Mesenteric fat pad (tissue), 1 donor: ENCODE measurements at regions not wholly inside any gene's neighbourhood (a gene's known extent, or its start where the extent isn't known, plus 50 kb on each side); places are given as distances from the start of the nearest gene placed in this dataset.
"Not testable (repeated sequence)": the region's sequence is repeated elsewhere in the genome, so short reads cannot be mapped to it uniquely, and the experiment has no call there.

Experiments used
- DNase-seq: peaks from one replicate; pipeline ENCODE4 v3.0.0-alpha.2; 2020; ENCODE audit warnings: low spot score
- donor health status: DM: yes; HTN: yes; CAD: no.

DNA sequence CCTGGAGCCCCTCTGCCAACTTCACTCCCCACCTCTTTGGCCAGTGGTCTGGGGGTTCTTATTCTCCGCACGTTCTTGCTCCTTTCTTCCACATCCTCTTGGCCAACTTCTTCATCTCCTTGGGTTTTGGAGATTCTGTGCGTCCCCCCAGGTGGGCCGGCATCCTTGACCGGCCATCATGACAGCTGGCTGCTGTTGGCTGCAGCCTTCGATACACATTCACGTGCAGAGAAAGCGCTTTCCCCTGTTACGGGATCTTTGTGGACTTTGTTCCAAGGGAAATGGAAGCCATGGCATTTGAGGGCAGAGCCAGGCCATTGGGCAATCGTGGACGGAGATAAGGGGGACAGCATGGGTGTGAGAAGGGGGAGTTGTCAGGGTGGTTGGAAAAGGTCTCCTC, 241.1 kb upstream of the HDAC4 start:
- DNase-seq = not testable (repeated sequence)

DNA sequence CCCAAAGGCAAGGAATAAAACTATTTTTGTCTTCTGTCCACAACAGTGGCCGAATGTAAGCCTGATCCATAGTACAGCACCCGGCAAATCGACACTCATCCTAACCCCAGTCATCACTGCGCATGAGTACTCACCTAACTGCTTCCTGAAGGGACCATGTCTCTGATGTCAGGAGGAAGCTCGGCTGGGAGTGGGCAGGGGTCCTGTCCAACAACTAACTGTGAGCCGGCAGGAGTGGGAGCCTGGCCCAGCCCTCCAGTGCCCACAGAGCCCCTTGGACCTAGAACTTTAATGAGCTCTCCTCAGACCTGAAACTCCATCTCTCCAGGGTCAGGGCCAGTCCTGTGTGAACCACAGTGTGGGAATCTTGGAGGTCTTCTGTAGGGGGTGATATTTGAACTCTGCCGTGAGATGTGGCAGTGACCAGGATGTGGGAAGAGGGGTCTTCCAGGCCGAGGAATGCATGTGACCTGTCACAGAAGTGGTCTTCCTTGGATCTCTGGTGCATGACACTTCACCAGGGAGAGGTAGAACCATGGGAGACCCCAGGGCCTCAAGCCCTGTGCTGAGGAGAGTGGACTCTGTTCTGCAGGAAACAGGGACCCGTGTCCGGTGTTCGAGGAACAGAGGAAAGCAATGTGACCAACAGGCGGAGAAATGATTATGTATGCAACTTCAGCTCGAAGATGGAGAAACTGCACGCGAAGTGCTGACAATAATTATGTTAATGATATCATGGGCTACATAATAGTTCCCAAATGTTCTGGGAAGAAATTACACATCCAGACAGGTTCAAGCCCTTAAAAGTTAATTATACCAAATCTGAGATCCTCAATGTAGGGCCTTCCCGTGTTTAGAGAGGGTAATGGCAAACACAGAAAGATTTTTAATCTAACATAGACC, 240.1 kb upstream of the HDAC4 start:
- no peak for DNase-seq

DNA sequence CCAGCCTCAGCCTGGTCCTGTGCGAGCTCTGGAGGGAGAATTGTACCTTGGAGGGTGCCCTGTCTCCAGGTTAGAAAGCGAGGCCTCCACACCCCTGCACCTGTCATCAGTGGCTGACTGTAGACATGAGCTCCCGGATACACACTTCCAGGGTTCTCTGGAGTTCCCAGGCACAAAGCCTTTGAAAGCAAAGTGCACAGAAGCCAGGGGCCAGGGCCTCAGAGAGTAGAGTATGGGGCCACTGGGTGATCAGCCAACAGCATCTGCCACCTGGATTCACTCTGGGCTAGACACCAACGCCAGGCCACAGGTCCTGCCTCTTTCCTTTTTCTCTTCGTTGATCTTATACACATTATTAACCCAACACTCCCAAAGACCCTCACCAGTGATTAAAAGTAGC, 239.4 kb upstream of the HDAC4 start:
- no peak for DNase-seq

DNA sequence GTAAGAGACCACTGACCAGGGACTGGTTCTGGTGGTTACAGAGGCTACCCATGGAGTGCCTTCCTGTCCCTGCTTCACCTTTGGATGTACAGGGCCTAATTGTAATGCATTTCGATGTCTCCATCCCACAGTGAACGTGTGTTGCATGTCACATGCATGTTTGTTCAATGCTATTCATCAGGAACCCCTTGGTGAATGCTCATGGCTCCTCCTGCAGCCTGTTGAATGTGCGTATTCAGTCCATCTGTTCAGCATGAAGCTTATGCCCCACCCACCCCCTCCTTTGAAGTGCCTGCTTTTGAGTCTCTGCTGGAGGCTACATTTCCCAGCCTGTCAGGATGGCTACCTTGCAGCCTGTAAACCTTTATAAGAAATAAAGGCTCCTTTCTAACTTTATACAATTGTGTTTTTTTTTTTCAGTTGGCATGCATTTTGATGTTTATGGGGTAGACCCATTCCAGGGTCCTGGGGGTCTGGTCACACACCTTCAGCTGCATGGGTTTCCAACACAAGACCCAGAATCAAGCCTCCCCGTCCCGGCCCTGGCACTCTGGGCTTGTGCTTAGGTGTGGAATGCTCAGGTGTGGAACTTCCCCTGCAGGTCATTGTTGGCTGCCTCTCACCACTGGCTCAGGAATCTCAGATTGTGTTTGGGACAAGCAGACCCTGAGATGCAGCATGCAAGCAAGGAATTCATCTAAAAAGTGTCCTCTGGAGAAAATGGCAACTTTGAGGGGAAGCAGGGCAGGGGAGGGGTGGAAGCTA, 238.8 kb upstream of the HDAC4 start:
- no peak for DNase-seq

DNA sequence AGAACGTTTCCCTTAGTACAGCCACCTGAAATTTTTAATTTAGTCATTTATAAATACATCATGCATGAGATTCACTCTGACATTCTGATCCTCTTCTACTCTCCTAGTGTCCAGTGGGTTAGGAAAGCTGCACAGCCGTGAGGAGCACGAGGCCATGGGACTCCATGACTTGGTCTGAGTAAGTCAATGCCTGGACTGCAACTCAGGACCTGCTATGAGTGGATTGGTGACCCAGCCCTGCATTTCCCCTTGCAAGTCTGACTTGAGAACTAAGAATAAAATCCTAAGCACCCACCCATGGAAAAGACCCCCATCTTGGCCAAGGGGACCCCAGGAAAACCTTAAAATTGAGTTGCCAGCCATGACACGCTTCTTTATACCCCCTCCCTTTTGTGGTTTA, 237.6 kb upstream of the HDAC4 start:
- DNase-seq = peak; percentile 60

DNA sequence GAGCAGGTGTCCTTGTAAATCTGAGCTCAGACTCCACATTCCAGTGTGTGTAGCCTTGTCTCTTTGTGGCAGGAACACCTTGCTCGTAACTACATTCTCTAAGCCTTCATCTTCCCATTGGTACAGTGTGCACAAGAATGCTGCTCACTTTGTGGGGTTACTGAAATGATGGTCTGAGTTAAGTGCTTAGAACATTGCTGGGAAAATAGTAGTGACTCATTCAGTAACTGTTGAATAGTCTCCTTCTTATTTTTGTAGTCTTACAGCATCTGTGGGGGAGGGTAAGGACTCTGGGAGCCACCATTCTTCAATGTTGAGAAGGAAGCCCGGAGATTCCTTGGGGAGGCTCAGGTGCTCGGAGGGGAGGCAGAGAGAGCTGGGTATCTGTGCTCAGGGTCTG, 236.0 kb upstream of the HDAC4 start:
- no peak for DNase-seq

DNA sequence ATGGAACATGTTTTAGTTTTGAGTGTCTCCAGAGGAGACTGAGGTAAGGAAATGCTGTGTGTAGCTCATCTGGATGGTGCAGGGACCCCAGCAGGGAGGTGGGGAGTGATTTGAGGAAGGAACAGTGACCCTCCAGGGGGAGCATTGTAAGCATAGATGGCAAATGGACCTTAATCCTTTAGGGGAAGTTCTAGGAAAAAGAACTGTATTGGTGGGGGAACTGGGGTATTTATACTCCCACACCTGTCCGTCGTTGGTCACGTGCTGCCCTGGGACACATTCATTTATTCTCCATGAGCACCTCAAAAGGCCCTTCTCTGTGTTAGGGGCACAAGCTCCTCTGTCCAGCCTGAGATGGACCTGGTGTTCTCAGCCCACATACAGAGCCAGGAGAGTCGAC, 233.9 kb upstream of the HDAC4 start:
- no peak for DNase-seq

DNA sequence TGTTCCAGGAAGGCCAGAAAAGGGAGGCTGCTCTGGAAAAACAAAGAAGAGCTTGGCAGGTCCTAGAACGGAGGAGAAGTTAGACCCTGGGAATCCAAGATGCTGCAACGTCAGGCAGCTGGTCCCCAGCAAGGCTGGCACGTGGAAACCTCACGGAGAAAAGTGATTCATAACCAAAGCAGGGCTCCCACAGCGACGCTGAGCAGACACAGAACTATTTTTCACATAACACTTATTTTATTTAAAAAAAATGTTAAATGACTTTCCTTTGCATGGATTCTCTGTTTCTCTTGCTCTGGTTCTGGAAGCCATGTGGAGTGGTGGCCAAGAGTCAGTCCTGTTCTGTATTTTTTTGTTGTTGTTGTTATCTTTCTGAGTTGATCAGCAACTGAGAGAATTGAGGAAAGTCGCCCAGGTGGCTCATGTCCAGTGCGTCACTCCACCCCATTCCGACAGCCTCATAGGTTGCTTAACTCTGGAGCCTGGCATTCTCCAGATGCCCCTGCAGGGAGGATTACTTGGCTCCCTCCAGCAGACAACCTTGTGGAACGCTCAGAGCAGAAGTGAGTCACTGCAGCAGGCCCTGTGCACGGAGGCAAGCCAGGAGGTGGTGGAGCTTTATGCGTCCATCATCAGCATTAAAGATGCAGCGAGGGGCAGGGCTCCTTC, 229.9 kb upstream of the HDAC4 start:
- no peak for DNase-seq

DNA sequence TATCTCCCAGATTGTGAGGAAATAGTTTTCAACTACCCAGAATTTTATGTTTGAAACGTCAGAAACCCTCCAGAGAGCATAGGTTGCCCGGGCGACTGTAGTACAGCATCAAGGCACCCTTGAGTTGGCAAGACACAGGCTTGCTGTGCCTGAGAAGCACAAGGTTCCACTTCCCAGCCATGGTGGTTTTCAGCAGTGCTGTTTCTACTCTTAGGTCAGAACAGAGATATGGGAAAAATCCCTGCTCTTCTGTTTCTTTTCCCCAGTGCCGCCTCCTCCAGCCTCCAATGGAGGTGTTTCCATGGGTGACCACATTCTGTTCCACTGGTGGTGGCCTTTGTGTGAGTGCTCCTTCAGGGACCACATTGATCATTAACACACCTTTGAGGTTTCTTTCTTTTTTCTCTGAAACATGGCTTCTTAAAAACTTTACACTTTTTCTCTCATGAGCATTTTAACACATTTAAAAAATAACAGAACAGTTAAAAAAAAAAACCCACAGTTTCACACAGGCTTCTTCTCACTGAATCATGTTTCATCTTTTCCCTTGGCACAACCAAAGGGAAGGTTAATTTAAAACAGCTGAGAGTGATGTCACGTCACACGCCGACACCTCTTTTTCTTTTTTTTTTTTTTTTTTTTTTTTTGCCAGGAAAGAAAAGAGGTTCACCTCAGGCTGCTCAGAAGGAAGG, 229.3 kb upstream of the HDAC4 start:
- no peak for DNase-seq

DNA sequence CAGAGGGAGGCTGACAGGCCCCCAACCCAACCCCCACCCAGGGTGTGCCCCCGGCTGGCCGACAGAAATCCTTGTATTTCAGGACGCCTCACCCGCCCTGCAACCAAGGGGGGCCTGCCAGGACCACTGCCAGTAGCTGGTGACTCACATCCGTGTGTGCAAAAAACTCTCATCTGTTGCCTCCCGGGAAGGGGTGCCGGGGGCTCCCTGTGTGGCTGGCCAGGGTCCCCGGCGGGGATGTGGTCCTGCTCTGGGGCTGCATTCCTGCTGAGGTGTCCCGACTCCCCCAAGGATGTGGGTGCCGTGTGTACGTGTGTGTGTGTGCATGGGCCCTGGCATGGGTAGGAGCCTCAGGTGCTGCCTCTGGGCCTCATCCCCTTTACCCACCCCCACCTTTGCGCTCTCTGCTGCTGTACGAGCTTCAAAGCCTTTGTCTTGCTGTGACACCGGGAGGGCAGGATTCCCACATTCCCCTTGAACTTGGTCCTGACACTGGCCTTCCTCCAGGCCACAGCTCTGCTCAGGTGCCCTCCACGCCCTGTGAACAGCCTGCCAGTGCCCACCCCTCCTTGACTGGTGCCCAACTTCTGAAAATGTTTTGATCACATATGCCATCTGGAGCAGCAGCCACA, 226.3 kb upstream of the HDAC4 start:
- DNase-seq = no peak

DNA sequence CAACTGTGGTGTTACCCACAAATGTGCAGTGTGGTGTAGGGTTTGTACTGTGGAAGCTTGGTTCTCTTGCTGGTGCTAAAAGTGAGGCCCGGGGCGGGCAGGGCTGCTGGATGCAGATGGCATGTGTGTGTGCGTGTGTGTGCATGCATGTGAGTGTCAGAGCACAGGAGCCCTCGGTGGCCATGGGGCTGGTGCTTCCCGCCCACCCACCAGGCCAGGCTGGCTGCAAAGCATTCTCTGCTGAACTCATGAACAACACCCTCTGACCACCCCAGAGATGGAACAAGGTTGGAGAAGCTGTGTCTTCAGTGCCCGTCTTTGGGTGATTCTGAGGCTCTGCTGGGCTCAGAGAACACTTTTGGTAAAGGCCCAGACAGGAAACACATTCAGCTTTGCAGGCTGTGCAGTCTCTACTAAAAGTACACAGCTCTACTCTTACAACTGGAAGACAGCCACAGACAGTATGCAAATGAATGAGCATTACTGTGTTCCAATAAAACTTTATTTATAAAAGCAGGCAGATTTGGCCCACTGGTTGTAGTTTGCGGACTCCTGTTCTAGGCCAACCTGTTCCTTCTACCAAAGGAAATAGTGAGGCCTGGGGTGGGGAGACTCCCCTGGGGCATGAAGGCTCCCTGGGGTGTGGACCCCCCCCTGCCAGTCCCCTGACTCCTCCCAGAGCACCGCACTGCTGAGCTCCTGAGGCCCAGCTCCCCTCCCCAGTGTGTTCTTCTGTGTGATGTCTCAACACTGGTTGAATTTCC, 225.3 kb upstream of the HDAC4 start:
- peak; percentile 51 for DNase-seq

DNA sequence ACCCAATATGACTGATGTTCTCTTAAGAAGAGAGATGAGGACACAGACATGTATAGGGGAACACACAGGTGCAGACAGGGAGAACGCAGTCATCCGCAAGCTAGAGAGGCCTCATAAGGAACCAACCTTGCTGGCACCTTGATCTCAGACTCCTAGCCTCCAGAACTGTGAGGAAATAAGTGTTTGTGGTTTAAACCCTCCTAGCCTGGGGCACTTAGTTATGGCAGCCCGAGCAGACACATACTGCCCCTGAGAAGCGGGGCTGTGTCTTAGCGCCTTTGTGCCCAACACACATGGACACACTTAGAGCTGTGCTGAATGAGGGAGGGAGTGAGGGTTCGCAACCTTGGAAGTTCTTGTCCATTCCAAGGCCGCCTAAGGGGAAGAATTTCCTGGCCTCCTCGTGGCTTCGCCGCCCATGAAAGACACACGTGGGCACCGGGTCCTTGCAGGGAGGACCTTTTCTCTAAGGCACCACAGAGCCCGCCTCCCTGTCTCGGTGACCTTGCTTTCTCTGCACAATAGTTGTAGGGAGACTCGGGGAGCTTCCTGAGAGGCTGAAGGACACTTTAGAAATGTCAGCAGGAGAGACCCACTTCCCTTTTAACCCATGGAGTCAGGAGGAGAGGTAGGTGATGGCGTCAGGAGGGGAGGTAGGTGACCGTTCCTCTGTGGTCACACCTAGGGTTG, 224.5 kb upstream of the HDAC4 start:
- DNase-seq = peak; percentile 68

DNA sequence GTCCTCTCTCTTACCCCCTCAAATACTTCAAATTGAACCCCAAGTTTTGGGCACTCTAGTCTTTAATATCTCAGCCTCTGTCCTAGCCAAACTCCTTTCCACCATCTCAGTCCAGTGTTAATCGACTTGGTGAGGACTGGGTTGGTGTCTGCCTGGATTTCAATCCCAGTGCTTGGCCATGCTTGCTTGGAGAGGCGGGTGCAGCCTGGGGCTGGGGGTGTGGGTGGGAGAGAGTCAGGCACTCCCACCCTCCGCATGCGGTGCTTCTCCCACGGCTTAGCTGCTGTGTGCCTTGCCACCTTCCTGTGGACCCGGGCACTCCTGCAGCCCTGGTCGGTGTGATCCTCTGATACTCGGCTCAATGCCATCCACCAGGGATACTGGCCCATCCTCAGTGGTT, 220.8 kb upstream of the HDAC4 start:
- DNase-seq = no peak

DNA sequence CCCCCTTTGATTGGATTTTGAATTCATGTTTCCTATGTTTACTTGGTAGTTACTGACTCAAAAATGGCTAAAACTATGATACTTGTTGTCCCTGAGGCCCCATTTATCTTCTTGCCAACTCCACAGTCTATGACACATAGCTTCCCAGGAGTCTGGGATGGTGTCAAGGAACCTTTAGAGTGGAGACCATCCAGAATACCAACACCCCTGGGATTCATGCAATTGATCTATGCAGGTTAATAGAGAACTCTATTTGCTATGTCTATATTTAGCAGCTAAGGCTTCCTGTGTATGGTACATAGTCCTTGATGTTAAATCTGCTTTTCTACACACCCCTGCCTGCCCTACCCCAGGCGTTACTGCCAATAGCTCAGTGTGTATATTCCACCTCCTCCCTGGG, 218.5 kb upstream of the HDAC4 start:
- no peak for DNase-seq

DNA sequence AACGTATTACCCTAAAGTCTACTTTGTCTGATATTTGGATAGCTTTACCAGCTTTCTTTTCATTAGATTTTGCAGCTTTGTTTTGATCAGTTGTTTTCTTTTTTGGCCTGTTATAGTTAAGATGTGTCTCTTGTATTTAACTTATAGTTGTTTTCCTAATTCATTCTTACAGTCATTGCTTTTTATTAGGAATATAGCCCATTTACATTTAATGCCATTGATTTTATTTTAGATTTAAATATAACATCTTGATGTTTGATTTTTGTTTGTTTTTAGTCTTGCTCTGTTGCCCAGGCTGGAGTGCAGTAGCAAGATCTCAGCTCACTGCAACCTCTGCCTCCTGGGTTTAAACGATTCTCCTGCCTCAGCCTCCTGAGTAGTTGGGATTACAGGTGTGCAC, 215.9 kb upstream of the HDAC4 start:
- DNase-seq = no peak

DNA sequence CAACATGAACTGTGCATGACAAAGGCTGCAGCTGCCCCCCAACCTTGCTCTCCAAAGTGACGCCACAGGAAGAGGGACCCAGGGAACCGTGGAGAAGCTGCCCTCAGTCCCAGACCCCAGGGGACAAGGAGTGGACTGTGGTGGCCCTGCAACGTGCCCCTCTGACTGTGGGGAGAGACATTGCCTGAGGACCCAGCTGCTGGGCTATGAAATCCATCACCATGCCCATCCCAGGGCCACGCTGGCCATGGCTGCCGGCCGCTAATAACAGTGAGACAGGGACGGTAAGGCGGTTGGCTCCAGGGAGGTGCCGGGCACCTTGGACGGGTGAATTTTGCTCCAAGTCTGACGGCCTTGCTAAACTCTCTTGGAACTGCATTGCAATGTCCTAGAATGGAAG, 211.3 kb upstream of the HDAC4 start:
- DNase-seq = peak; percentile 75

DNA sequence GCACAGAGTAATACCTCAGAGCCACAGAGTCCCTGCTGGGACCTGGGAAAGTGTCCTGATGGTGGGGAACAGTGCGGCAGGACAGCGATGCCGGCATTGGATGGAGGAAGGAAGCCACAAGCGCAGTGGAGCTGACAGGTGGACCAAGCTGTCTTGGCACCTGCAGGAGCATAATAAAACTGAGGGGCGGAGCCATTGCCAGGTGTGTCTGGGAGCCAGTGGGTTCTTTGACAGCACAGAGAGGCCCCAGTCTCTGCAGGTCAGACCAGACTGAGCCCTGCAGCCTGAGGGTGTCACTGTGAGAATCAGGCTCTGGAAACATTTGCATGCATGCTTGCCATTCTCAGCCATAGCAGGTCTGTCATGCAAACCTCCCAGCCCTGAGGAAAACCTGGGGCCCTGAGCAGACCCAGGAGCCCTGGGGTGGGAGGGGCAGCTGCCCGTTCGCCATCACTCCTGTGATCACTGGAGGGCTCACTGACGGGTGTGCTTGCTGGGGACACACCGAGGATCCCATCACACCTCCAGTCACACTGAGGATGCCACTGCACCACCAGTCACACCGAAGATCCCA, 210.5 kb upstream of the HDAC4 start:
- peak; percentile 72 for DNase-seq

DNA sequence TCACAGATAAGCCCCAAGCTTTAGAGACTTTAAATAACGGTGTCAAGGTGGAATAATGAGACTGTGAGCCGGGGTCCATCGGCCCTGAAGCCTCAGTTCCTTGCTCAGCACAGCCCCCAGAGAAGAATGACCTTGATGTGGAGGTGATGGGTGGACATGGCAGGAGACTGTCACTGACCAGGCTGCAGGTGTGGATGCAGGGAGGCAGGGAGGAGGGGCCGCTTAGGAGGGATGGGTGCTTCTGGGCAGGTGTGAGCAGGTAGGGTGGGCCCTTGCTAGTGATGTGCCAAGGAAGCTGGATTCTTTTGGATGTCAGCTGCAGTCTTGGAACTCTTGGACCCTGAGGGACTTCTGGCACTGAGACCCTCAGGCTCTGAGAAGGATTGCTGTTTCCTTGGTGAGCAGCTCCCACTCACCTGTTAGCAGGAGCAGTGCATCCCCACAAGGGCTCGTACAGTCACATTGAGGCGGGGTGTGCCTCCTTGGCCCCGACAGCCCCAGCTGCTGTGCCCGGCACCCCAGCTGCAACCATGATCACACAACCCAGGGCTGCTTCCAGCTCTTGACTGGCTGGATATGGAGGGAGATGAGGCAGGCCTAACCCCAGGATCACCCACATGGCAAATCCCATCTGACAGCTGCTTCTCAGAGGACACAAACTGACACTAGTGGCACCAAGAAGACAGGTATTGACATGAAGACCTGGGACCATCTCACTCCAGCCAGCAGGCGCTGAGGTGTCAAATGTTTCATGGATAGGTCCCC, 209.8 kb upstream of the HDAC4 start:
- DNase-seq = peak; percentile 76
